Osteocyte (in vitro differentiated cells): ENCODE measurements at regions not wholly inside any gene's neighbourhood (a gene's known extent, or its start where the extent isn't known, plus 50 kb on each side); places are given as distances from the start of the nearest gene placed in this dataset.

Experiments
- DNase-seq: peaks from one replicate; pipeline ENCODE4 v3.0.0; 2021; ENCODE audit warnings: mixed read lengths; ENCODE audit not compliant: unreplicated experiment; ENCODE audit errors: extremely low spot score
- H3K27ac Mint-ChIP-seq: one replicate; pipeline ENCODE4 v1.8.0; 2021; ENCODE audit warnings: mild to moderate bottlenecking, mixed read lengths; ENCODE audit not compliant: unreplicated experiment
- H3K27me3 Mint-ChIP-seq: one replicate; pipeline ENCODE4 v1.8.0; 2021; ENCODE audit warnings: mixed read lengths; ENCODE audit not compliant: unreplicated experiment
- H3K36me3 Mint-ChIP-seq: one replicate; pipeline ENCODE4 v1.8.0; 2021; ENCODE audit warnings: mixed read lengths; ENCODE audit not compliant: unreplicated experiment
- H3K4me1 Mint-ChIP-seq: one replicate; pipeline ENCODE4 v1.8.0; 2021; ENCODE audit warnings: mixed read lengths; ENCODE audit not compliant: unreplicated experiment
- H3K4me3 Mint-ChIP-seq: one replicate; pipeline ENCODE4 v1.8.0; 2021; ENCODE audit warnings: mild to moderate bottlenecking, moderate library complexity, mixed read lengths; ENCODE audit not compliant: unreplicated experiment
- H3K9me3 Mint-ChIP-seq: one replicate; pipeline ENCODE4 v1.8.0; 2021; ENCODE audit warnings: mixed read lengths; ENCODE audit not compliant: unreplicated experiment
- TF ChIP-seq, protein P1 (sequence below): fragments of 200-600 bp; sonication (generic); IDR thresholded peaks from 2 replicates; pipeline ENCODE4 v1.5.0; 2021; ENCODE audit warnings: antibody characterized with exemption, mild to moderate bottlenecking, moderate library complexity

DNA sequence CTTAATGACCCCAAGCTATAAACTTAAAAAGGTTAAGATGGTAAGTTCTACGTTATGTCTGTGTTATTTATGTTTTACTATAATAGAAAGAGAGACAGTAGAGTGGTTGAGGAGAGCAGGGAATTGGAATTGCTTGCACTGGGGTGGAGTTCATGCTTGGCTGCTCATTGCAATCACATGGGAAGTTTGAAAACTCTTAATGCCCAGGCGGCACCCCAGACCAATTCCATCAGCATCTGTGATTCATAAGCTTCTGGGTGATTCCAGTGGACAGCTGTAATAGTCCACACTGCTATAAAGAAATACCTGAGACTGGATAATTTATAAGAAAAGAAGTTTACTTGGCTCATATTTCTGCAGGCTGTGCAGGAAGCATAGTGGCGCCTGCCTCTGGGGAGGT is 323.9 kb upstream of the MSX2 start:
- Mint-ChIP-seq H3K9me3 (no peaks in the 10 kb centered on the region), H3K4me1 (no peaks in the 10 kb centered on the region), H3K27me3 (peaks cover 21% of the 10 kb centered on the region), H3K36me3 (no peaks in the 10 kb centered on the region), H3K4me3 (no peak overlapping the region), H3K27ac (no peak overlapping the region)
- DNase-seq = no peak
- TF ChIP-seq, protein P1, sequence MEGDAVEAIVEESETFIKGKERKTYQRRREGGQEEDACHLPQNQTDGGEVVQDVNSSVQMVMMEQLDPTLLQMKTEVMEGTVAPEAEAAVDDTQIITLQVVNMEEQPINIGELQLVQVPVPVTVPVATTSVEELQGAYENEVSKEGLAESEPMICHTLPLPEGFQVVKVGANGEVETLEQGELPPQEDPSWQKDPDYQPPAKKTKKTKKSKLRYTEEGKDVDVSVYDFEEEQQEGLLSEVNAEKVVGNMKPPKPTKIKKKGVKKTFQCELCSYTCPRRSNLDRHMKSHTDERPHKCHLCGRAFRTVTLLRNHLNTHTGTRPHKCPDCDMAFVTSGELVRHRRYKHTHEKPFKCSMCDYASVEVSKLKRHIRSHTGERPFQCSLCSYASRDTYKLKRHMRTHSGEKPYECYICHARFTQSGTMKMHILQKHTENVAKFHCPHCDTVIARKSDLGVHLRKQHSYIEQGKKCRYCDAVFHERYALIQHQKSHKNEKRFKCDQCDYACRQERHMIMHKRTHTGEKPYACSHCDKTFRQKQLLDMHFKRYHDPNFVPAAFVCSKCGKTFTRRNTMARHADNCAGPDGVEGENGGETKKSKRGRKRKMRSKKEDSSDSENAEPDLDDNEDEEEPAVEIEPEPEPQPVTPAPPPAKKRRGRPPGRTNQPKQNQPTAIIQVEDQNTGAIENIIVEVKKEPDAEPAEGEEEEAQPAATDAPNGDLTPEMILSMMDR = no peak

DNA sequence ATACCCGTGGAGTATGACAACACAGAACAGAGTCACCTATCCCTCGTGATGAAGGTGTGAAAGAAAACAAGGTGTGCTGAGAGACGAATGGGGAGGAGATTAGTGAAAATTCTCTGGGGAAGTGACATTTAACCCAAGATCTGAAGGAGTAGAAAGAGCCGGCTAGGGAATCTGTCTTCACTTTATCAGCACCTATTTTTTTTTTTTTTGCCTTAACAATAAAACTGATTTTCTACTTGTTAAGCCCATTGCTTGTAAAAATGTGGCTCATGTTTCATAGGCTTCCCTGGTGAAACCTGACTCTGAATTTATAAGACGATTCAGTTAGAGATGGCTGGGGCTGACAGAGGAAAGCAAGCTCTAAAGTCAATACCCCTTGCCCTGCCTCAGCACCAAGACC is 322.6 kb upstream of the MSX2 start:
- no peaks in the 10 kb centered on the region for H3K4me1 Mint-ChIP-seq

DNA sequence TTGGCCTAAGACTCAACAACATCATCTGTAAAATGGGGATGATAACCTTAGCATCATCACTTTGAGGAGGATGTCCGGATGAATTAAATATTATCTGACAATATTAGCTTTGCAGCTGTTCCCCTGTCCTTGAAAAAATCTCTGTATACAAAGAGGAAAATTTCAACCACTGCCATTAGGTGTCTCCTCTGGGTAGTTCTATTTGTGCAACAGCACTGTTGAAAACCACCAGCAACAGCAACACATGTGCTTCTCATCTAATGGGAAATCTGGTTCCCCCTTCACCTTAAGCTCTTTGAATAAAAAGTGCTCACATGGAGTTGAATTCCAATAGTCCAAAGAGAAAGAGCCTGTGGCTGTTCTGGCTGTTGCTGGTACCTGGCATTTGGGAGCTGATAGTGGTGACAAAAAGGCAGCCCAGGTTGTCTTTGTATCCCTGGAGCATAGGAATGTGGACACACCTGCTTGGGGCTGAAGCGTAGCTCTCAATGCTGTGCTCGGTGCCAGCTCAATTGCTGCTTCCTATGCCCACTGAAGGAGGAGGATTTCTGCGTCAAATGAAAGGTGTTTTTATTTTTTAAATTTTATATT is 322.1 kb upstream of the MSX2 start:
- Mint-ChIP-seq H3K27ac (no peak overlapping the region), H3K27me3 (peaks cover 28% of the 10 kb centered on the region), H3K9me3 (no peaks in the 10 kb centered on the region), H3K4me3 (no peak overlapping the region), H3K36me3 (no peaks in the 10 kb centered on the region), H3K4me1 (no peaks in the 10 kb centered on the region)
- no peak for DNase-seq
- TF ChIP-seq, protein P1 = peak; percentile 36

More for the DNA sequence above, 322.6 kb upstream of the MSX2 start:
- TF ChIP-seq, protein P1 = no peak
- no peak for DNase-seq
- no peak overlapping the region for H3K4me3 Mint-ChIP-seq
- H3K27ac Mint-ChIP-seq = no peak overlapping the region
- no peaks in the 10 kb centered on the region for H3K36me3 Mint-ChIP-seq
- no peaks in the 10 kb centered on the region for H3K9me3 Mint-ChIP-seq
- peaks cover 24% of the 10 kb centered on the region for H3K27me3 Mint-ChIP-seq

DNA sequence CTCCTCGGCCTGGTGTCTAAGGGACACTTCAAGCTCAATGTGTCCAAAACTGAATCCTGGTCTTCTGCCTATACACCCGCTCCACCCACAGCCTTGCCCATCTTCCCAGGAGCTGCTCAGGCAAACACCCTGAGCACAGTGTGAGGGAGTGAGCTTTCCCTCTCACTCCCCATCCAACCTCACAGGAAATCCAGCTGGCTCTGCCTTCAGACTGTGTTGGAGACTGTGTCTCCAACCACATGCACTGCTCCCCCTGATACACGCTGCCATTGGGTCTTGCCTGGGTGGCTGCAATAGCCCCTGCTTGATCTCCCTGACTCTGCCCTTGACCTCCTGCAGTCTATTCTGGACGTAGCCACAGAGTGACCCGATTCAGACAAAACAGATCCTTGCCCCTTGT is 319.5 kb upstream of the MSX2 start:
- no peak for DNase-seq
- no peaks in the 10 kb centered on the region for H3K4me1 Mint-ChIP-seq
- H3K36me3 Mint-ChIP-seq = no peaks in the 10 kb centered on the region
- H3K4me3 Mint-ChIP-seq = no peak overlapping the region
- H3K27me3 Mint-ChIP-seq = peaks cover 28% of the 10 kb centered on the region
- H3K9me3 Mint-ChIP-seq = no peaks in the 10 kb centered on the region
- H3K27ac Mint-ChIP-seq = no peak overlapping the region
- TF ChIP-seq, protein P1 = no peak

DNA sequence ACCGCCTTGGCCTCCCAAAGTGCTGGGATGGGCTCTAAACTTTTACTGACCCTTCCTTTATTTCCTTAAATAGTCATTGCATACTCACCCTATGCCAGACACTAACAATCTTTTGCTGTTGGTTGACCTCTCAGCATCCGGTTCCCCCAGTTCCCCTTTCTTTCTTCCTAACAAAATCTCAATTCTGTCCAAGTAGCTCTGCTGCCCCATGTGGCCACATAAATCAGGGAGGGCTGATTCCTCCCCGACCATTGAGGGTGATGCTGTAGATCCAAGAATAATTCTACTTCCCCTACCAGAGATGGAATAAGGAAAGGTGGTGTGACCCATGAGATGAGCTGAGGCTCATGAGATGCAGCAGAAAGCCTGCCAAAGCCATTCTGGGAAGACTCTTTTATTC is 315.3 kb upstream of the MSX2 start:
- H3K36me3 Mint-ChIP-seq = no peaks in the 10 kb centered on the region
- H3K4me1 Mint-ChIP-seq = peaks cover 5% of the 10 kb centered on the region
- TF ChIP-seq, protein P1 = peak; percentile 28
- H3K4me3 Mint-ChIP-seq = no peak overlapping the region
- DNase-seq = no peak
- peaks cover 18% of the 10 kb centered on the region for H3K27me3 Mint-ChIP-seq
- no peaks in the 10 kb centered on the region for H3K9me3 Mint-ChIP-seq
- no peak overlapping the region for H3K27ac Mint-ChIP-seq
